ENCODE measurements at regions not wholly inside any gene's neighbourhood (a gene's known extent, or its start where the extent isn't known, plus 50 kb on each side); places are given as distances from the start of the nearest gene placed in this dataset.

GRCh38 chr11:97722065-97722464 is 1298.7 kb upstream of the CNTN5 start:
- TF ChIP-seq, protein P1, sequence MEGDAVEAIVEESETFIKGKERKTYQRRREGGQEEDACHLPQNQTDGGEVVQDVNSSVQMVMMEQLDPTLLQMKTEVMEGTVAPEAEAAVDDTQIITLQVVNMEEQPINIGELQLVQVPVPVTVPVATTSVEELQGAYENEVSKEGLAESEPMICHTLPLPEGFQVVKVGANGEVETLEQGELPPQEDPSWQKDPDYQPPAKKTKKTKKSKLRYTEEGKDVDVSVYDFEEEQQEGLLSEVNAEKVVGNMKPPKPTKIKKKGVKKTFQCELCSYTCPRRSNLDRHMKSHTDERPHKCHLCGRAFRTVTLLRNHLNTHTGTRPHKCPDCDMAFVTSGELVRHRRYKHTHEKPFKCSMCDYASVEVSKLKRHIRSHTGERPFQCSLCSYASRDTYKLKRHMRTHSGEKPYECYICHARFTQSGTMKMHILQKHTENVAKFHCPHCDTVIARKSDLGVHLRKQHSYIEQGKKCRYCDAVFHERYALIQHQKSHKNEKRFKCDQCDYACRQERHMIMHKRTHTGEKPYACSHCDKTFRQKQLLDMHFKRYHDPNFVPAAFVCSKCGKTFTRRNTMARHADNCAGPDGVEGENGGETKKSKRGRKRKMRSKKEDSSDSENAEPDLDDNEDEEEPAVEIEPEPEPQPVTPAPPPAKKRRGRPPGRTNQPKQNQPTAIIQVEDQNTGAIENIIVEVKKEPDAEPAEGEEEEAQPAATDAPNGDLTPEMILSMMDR (conservative IDR thresholded peaks at IDR 0.05; ENCODE audit: low read depth, low read length) = no peak
- no peak for TF ChIP-seq EZH2 (IDR thresholded peaks at IDR 0.05; ENCODE audit: low read length, unreplicated experiment)
